A673 (cell line): ENCODE measurements at regions not wholly inside any gene's neighbourhood (a gene's known extent, or its start where the extent isn't known, plus 50 kb on each side); places are given as distances from the start of the nearest gene placed in this dataset.
A peak's percentile ranks its signal among the peaks of the same experiment; 100 is the strongest.

Experiments used
- BruUV-seq: library from RNA; stranded (reverse); fragments of 400-500 nt; replicated peaks from 2 replicates; lab custom pipeline; 2021; lab: Mats Ljungman, UMichigan
- CTCF ChIA-PET: fragments of 300-600 bp; sonication (Branson Sonifier 250); formaldehyde crosslinking; loops from one replicate; lab custom pipeline; 2022; ENCODE audit warnings: antibody characterized with exemption; lab: Charles Lee
- POLR2A ChIA-PET: fragments of 300-600 bp; sonication (Branson Sonifier 250); formaldehyde crosslinking; loops from one replicate; lab custom pipeline; 2022; ENCODE audit warnings: antibody characterized with exemption; ENCODE audit not compliant: low non-redundant PET; lab: Charles Lee
- DNase-seq: peaks from one replicate; pipeline ENCODE4 v3.0.0-alpha.2; 2015; ENCODE audit warnings: low spot score
- H3K27ac ChIP-seq: fragments of 200-600 bp; sonication (generic); 2 replicates; pipeline ENCODE4 v1.5.1; 2016; ENCODE audit warnings: mixed run types, low read depth, mild to moderate bottlenecking, mixed read lengths, antibody characterized with exemption, low read length; ENCODE audit not compliant: poor library complexity, severe bottlenecking
- H3K27me3 ChIP-seq: fragments of 200-600 bp; sonication (generic); replicated peaks from 2 replicates; pipeline ENCODE4 v1.6.1; 2017; ENCODE audit warnings: mixed run types, low read depth, mild to moderate bottlenecking, mixed read lengths, antibody characterized with exemption, low read length; ENCODE audit not compliant: insufficient read depth, poor library complexity
- H3K36me3 ChIP-seq: fragments of 200-600 bp; sonication (generic); 2 replicates; pipeline ENCODE4 v1.6.1; 2016; ENCODE audit warnings: mixed run types, mild to moderate bottlenecking, mixed read lengths, antibody characterized with exemption, low read length; ENCODE audit not compliant: insufficient read depth, poor library complexity, severe bottlenecking
- H3K4me1 ChIP-seq: fragments of 200-600 bp; sonication (generic); 2 replicates; pipeline ENCODE4 v1.6.1; 2017; ENCODE audit warnings: mixed run types, mild to moderate bottlenecking, mixed read lengths, antibody characterized with exemption, low read length; ENCODE audit not compliant: insufficient read depth, poor library complexity, severe bottlenecking
- H3K4me3 ChIP-seq: fragments of 200-600 bp; sonication (generic); 2 replicates; pipeline ENCODE4 v1.5.1; 2016; ENCODE audit warnings: low read depth, mixed run types, mild to moderate bottlenecking, mixed read lengths, low read length; ENCODE audit not compliant: poor library complexity, severe bottlenecking
- H3K9me3 ChIP-seq: fragments of 200-600 bp; sonication (generic); 2 replicates; pipeline ENCODE4 v1.6.1; 2016; ENCODE audit warnings: mixed run types, low read depth, mild to moderate bottlenecking, mixed read lengths, antibody characterized with exemption, low read length; ENCODE audit not compliant: poor library complexity, severe bottlenecking
- CTCF ChIP-seq: fragments of 300-800, 200-600 bp; sonication (generic); conservative IDR thresholded peaks from 2 replicates; pipeline ENCODE4 v1.5.1; 2017; ENCODE audit warnings: low read depth, mild to moderate bottlenecking, antibody characterized with exemption, low read length, moderate library complexity, mixed read lengths
- EZH2 ChIP-seq: fragments of 200-600 bp; sonication (generic); IDR thresholded peaks from 2 replicates; pipeline ENCODE4 v1.6.1; 2017; ENCODE audit warnings: borderline replicate concordance, low read depth, mild to moderate bottlenecking, mixed read lengths, antibody characterized with exemption, low read length; ENCODE audit not compliant: poor library complexity, severe bottlenecking
- intact Hi-C: fragments of 100-400 bp; cut with micrococcal nuclease; formaldehyde crosslinking; loops from one replicate; pipeline ENCODE4 v1.10.0; 2022; ENCODE audit not compliant: unreplicated experiment

DNA sequence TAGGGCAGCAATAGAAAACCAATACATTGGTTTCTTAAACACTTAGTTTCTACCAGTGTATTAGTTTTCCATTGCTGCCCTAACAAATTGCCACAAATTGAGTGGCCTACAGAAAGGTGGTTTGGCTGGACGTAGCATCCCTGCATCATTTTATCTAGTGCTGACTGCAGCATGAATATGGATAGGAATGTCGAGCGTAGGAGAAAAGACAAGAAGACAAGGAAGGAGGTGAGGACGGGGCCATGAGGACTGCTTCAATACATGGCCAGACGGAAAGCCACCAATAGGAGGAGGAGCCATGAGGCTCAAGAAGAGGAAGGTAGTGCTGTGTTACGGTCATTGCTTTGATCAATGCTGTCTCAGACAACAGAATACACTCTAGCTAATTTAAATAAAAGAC lies 154.5 kb upstream of the NDUFV2 start:
- no peak for DNase-seq
- intact Hi-C loops, result no loop called here
- no TSS peak for BruUV-seq
- Histone ChIP-seq H3K9me3 (no peaks in the 10 kb centered on the region), H3K27ac (no peak overlapping the region), H3K36me3 (no peaks in the 10 kb centered on the region), H3K4me1 (no peaks in the 10 kb centered on the region), H3K4me3 (no peak overlapping the region), H3K27me3 (no peaks in the 10 kb centered on the region)
- POLR2A ChIA-PET, result interaction anchor here (0.6 kb wide), 1 partner anchor 652 kb away, joined by 3 read pairs; no protein-coding TSS in a partner anchor
- TF ChIP-seq EZH2, result no peak
- TF ChIP-seq CTCF, result no peak
- CTCF ChIA-PET, result interaction anchor here (0.5 kb wide), 1 partner anchor 176 kb away, joined by 3 read pairs; no protein-coding TSS in a partner anchor

GRCh38 chr18:8948471-8949149 lies 153.9 kb upstream of the NDUFV2 start:
- no peak for TF ChIP-seq EZH2
- TF ChIP-seq CTCF, result no peak
- intact Hi-C loops, result no loop called here
- H3K9me3 ChIP-seq, result no peaks in the 10 kb centered on the region
- H3K27me3 ChIP-seq, result no peaks in the 10 kb centered on the region
- no peaks in the 10 kb centered on the region for H3K4me1 ChIP-seq
- ChIA-PET POLR2A (interaction anchor here (0.6 kb wide), 1 partner anchor 651 kb away, joined by 3 read pairs; no protein-coding TSS in a partner anchor), CTCF (no interaction called here)
- H3K27ac ChIP-seq, result no peak overlapping the region
- no peak overlapping the region for H3K4me3 ChIP-seq
- no TSS peak for BruUV-seq
- peak; percentile 26 for DNase-seq
- H3K36me3 ChIP-seq, result no peaks in the 10 kb centered on the region

- Histone ChIP-seq H3K4me1 (no peaks in the 10 kb centered on the region), H3K27me3 (no peaks in the 10 kb centered on the region), H3K27ac (no peak overlapping the region), H3K4me3 (no peak overlapping the region), H3K9me3 (no peaks in the 10 kb centered on the region), H3K36me3 (no peaks in the 10 kb centered on the region)
- POLR2A ChIA-PET, result no interaction called here
- TF ChIP-seq CTCF (no peak), EZH2 (no peak)
- intact Hi-C loops, result no loop called here
- no TSS peak for BruUV-seq
- no peak for DNase-seq
- CTCF ChIA-PET, result no interaction called here
Measured at GRCh38 chr18:8949206-8949605, 153.3 kb upstream of the NDUFV2 start.
